ENCODE measurements at regions not wholly inside any gene's neighbourhood (a gene's known extent, or its start where the extent isn't known, plus 50 kb on each side); places are given as distances from the start of the nearest gene placed in this dataset.

GRCh38 chr1:115164484-115164883, 75.2 kb upstream of the TSPAN2 start:
- TF ChIP-seq ZNF223 (tag by site-specific recombination; IDR thresholded peaks at IDR 0.05) (no peak), INSM2 (tag by site-specific recombination; IDR thresholded peaks at IDR 0.05) (no peak), ZNF184 (tag by site-specific recombination; IDR thresholded peaks at IDR 0.05) (no peak), MYNN (tag by site-specific recombination; IDR thresholded peaks at IDR 0.05; ENCODE audit: borderline replicate concordance) (no peak), ZNF132 (tag by site-specific recombination; IDR thresholded peaks at IDR 0.05; ENCODE audit: borderline replicate concordance) (no peak), ZBTB10 (tag by site-specific recombination; IDR thresholded peaks at IDR 0.05) (no peak), ZNF133 (tag by site-specific recombination; IDR thresholded peaks at IDR 0.05) (no peak), ZNF792 (tag by site-specific recombination; IDR thresholded peaks at IDR 0.05) (no peak), KLF1 (tag by site-specific recombination; IDR thresholded peaks at IDR 0.05) (no peak), ZNF830 (tag by site-specific recombination; IDR thresholded peaks at IDR 0.05; ENCODE audit: low read depth) (no peak), BCL11B (tag by site-specific recombination; IDR thresholded peaks at IDR 0.05; ENCODE audit: low read depth) (no peak), ZNF341 (tag by site-specific recombination; IDR thresholded peaks at IDR 0.05; ENCODE audit: low read depth) (no peak), SCRT2 (tag by site-specific recombination; IDR thresholded peaks at IDR 0.05) (no peak), ZBTB26 (tag by site-specific recombination; optimal IDR thresholded peaks at IDR 0.05) (no peak), HOXD13 (CRISPR knock-in tag; IDR thresholded peaks at IDR 0.05; ENCODE audit: borderline replicate concordance) (no peak)
- Histone ChIP-seq H3K4me1 (ENCODE audit: control insufficient read depth, insufficient read depth, low read length) (no peaks in the 10 kb centered on the region), H3K27ac (ENCODE audit: extremely low read depth, low read depth, low read length) (no peak overlapping the region), H3K36me3 (ENCODE audit: control insufficient read depth in 2 of 2, insufficient read depth in 1 of 2, low read length in 2 of 2) (no peaks in the 10 kb centered on the region), H3K9me3 (ENCODE audit: control insufficient read depth, insufficient read depth, low read depth, low read length) (no peaks in the 10 kb centered on the region), H3K4me3 (ENCODE audit: low read depth, low read length) (no peak overlapping the region)
- CTCF ChIA-PET, result interaction anchor here (0.6 kb wide), 1 partner anchor 92 kb away, joined by 3 read pairs; no protein-coding TSS in a partner anchor
- POLR2A ChIA-PET, result no interaction called here

- Histone ChIP-seq H3K9me3 (ENCODE audit: control insufficient read depth, insufficient read depth, low read depth, low read length) (no peaks in the 10 kb centered on the region), H3K4me3 (ENCODE audit: low read depth, low read length) (no peak overlapping the region), H3K36me3 (ENCODE audit: control insufficient read depth in 2 of 2, insufficient read depth in 1 of 2, low read length in 2 of 2) (no peaks in the 10 kb centered on the region), H3K27ac (ENCODE audit: extremely low read depth, low read depth, low read length) (no peak overlapping the region), H3K4me1 (ENCODE audit: control insufficient read depth, insufficient read depth, low read length) (no peaks in the 10 kb centered on the region)
- CTCF ChIA-PET, result no interaction called here
- POLR2A ChIA-PET, result no interaction called here
- TF ChIP-seq ZBTB10 (tag by site-specific recombination; IDR thresholded peaks at IDR 0.05) (no peak), ZFP3 (tag by site-specific recombination; IDR thresholded peaks at IDR 0.05; ENCODE audit: low read depth) (no peak), PRDM2 (tag by site-specific recombination; IDR thresholded peaks at IDR 0.05; ENCODE audit: borderline replicate concordance) (no peak), ZBTB6 (tag by site-specific recombination; IDR thresholded peaks at IDR 0.05) (no peak)
These were observed 71.4 kb upstream of the TSPAN2 start for GRCh38 chr1:115160728-115161127.
